PC-9 (cell line): ENCODE measurements at regions not wholly inside any gene's neighbourhood (a gene's known extent, or its start where the extent isn't known, plus 50 kb on each side); places are given as distances from the start of the nearest gene placed in this dataset.

Experiments
- CTCF ChIP-seq: fragments of 200-600 bp; sonication (generic); conservative IDR thresholded peaks from 2 replicates; pipeline ENCODE4 v1.6.1; 2017; ENCODE audit warnings: mixed run types, antibody characterized with exemption, mild to moderate bottlenecking, moderate library complexity
- EZH2 ChIP-seq: fragments of 200-600 bp; sonication (generic); IDR thresholded peaks from 2 replicates; pipeline ENCODE4 v1.8.0; 2017; ENCODE audit warnings: antibody characterized with exemption, low read depth

- TF ChIP-seq CTCF (no peak), EZH2 (no peak)
These were observed 515.7 kb downstream of the TBC1D4 start for GRCh38 chr13:74966275-74966674.
